SK-N-SH treated with all-trans-retinoic acid at 6 μM for 48 hours (cell line): ENCODE measurements at regions not wholly inside any gene's neighbourhood (a gene's known extent, or its start where the extent isn't known, plus 50 kb on each side); places are given as distances from the start of the nearest gene placed in this dataset.

ENCODE experiments used
- ARNTL ChIP-seq: fragments of 450-650 bp; formaldehyde crosslinking; IDR thresholded peaks from 2 replicates; pipeline ENCODE4 v1.5.0; 2020; ENCODE audit warnings: low read depth, mild to moderate bottlenecking, moderate library complexity, borderline replicate concordance
- RARB ChIP-seq: fragments of 250-450 bp; sonication (Bioruptor Pico); IDR thresholded peaks from 2 replicates; pipeline ENCODE4 v1.8.0; 2021; ENCODE audit warnings: mild to moderate bottlenecking, moderate library complexity
- TCF4 ChIP-seq: fragments of 250-450 bp; sonication (Bioruptor Pico); IDR thresholded peaks from 2 replicates; pipeline ENCODE4 v1.8.0; 2021; ENCODE audit warnings: mild to moderate bottlenecking, moderate library complexity, borderline replicate concordance
- TOX ChIP-seq: fragments of 250-450 bp; sonication (Bioruptor Pico); IDR thresholded peaks from 2 replicates; pipeline ENCODE4 v1.8.0; 2021; ENCODE audit warnings: mild to moderate bottlenecking, moderate library complexity, borderline replicate concordance
- ZNF70 ChIP-seq: fragments of 450-650 bp; formaldehyde crosslinking; IDR thresholded peaks from 2 replicates; pipeline ENCODE4 v1.5.0; 2020; ENCODE audit warnings: mild to moderate bottlenecking, moderate library complexity

GRCh38 chr4:15226203-15226602 lies 201.6 kb upstream of the C1QTNF7 start:
- no peak for TF ChIP-seq TOX (CRISPR knock-in tag)
- no peak for TF ChIP-seq TCF4 (CRISPR knock-in tag)
- TF ChIP-seq ZNF70, result no peak
- no peak for TF ChIP-seq RARB (CRISPR knock-in tag)
- no peak for TF ChIP-seq ARNTL (CRISPR knock-in tag)
